ENCODE measurements at regions not wholly inside any gene's neighbourhood (a gene's known extent, or its start where the extent isn't known, plus 50 kb on each side); places are given as distances from the start of the nearest gene placed in this dataset.
"Not testable (repeated sequence)": the region's sequence is repeated elsewhere in the genome, so short reads cannot be mapped to it uniquely, and the experiment has no call there.

GRCh38 chr3:110457508-110457907 lies 614.1 kb upstream of the NECTIN3 start:
- intact Hi-C loops (cut with DNase I, micrococcal nuclease), result no loop called here
- ATAC-seq (no peak), DNase-seq (no peak)

DNA sequence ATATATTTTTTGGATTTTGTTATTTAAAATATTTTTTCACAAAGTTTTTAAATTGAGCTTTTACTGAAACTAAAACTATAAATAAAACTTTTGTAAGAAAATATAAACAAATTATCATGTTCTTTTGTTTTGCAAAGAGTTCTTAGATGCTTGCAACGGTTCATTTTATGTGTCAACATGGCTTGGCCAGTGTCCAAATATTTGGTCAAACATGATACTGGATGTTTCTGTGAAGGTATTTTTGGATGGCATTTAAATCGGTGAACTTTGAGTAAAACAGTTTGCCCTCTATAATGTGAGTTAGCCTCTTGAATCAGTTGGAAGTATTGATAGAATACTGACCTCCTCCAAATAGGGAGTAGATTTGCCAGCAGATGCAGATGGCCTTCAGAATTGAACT lies 612.6 kb upstream of the NECTIN3 start:
- ATAC-seq (no peak), DNase-seq (no peak)
- intact Hi-C loops (cut with DNase I, micrococcal nuclease), result no loop called here

DNA sequence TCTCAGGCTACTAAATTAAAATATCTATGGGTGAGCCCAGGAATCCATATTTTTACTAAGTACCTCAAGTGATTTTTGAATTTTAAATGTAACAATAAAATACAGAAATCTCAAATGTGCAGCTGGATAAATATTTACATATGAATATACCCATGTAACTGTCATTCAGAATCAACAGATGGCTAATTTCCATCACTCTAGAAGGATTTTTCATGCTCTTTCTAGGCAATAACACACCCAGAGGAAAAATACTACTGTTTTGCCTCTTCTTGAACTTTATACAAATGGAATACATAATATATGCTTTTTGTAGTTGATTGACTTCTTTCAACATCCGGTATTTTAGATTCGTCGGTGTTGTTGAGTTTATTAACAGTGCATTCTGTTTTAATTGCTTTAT lies 601.3 kb upstream of the NECTIN3 start:
- DNase-seq (no peak), ATAC-seq (no peak)
- intact Hi-C loops (cut with DNase I, micrococcal nuclease), result no loop called here

DNA sequence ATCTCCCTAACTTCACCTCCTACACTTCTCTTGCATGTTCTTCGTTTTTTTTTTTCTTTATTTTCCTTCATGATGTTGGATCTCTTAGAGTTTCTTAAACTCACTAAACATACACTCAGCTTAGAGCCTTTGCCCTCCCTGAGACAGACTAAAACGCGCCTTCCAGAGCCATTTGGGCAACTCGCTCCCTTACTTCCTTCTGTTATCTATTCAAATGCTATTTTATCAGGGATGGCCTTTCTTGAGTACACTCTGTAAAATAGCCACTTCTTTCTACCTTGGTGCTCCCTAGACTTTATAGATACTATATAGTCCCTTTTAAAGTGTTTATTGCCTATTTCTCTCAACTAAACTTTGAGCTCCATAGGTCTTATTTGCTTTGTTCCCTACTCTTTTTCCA lies 598.2 kb upstream of the NECTIN3 start:
- DNase-seq (peak; percentile 26 to 48), ATAC-seq (peak; percentile 99)
- intact Hi-C loops (cut with DNase I, micrococcal nuclease), result no loop called here

DNA sequence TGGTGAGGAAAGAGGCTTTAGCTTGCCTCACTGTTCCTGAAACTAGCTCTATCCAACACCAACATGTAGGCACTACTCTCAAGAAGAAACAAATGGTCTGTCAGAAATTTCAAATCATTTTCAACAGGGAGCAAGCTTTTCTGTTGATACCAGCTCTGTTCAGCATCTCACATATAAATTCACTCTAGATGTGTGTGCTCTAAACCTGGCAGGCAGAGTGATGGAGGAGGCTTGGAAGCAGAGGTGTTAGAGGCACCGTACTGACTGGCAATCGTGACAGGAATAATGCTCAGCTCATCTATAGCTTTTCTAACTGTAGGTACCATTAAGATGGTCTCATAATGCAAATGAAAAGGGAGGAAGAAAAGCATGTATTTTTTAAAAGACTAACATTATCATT lies 597.2 kb upstream of the NECTIN3 start:
- DNase-seq (no peak), ATAC-seq (no peak)
- intact Hi-C loops (cut with DNase I, micrococcal nuclease), result no loop called here

- ATAC-seq (no peak), DNase-seq (no peak)
- intact Hi-C loops (cut with DNase I, micrococcal nuclease), result no loop called here
Measured at GRCh38 chr3:110478377-110479054, 593.1 kb upstream of the NECTIN3 start.

- DNase-seq (no peak), ATAC-seq (no peak)
- intact Hi-C loops (cut with DNase I, micrococcal nuclease), result no loop called here
Measured at GRCh38 chr3:110479731-110480130, 591.9 kb upstream of the NECTIN3 start.

GRCh38 chr3:110485389-110485788 lies 586.2 kb upstream of the NECTIN3 start:
- DNase-seq (no peak), ATAC-seq (no peak)
- intact Hi-C loops (cut with DNase I, micrococcal nuclease), result no loop called here

GRCh38 chr3:110487840-110488239 lies 583.8 kb upstream of the NECTIN3 start:
- DNase-seq, result no peak
- intact Hi-C loops (cut with DNase I, micrococcal nuclease), result no loop called here
- ATAC-seq, result no peak

DNA sequence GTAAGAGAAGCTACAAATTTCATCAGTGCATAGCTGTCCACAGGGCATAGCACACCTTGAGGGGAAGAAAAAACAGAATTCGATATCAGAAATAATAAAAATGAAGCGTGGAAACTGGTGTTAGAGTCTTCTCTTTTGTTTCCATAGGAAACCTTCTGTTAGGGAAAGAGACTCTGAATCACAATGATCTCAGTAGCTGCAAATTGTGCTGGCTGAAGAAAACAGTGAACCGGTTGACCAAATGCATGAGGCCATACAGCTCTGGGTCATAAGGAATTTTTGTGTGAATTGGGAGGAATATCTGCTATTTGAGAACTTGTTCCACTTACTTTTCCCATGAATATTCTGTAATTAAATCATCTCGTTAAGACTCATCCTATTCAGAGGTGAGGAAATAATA lies 580.2 kb upstream of the NECTIN3 start:
- ATAC-seq, result no peak
- intact Hi-C loops (cut with DNase I, micrococcal nuclease), result no loop called here
- no peak for DNase-seq

GRCh38 chr3:110492876-110493275 lies 578.7 kb upstream of the NECTIN3 start:
- intact Hi-C loops (cut with DNase I, micrococcal nuclease), result no loop called here
- ATAC-seq (no peak), DNase-seq (no peak)

DNA sequence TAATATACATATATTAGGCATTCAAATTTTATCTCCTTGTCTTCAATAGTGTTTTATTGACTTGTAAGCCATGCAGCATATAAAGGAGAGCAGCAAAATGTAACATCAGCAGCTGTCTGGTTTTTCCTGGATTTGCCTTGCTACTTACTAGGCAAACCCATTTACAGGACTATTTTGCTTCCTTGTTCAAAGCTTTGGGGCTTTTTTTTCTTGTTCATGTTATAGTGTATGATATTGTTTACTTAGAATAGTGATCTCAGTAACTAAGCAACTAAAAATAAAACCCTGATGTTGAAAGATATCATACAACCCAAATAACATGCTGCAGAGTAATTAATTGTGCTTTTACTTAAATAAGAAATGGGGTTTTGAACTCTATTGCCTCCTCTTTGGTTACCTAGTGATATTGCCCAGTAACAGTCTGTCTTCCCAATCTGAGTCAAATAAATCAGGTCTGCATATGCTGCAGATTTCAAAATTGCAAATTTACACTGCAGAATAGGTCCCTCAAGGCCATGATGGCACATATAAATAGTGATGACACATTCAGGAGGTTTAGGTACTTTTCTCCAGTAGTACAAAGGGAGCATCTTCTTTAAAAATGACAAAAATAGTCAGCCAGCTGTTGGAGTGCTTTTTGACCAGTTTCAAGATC lies 578.1 kb upstream of the NECTIN3 start:
- intact Hi-C loops (cut with DNase I, micrococcal nuclease), result no loop called here
- DNase-seq (no peak), ATAC-seq (no peak)

- ATAC-seq (no peak), DNase-seq (no peak)
- intact Hi-C loops (cut with DNase I, micrococcal nuclease), result no loop called here
Measured at GRCh38 chr3:110494093-110494490, 577.5 kb upstream of the NECTIN3 start.

- ATAC-seq, result no peak
- intact Hi-C loops (cut with DNase I, micrococcal nuclease), result no loop called here
- DNase-seq, result no peak
Measured at GRCh38 chr3:110494728-110495127, 576.9 kb upstream of the NECTIN3 start.

GRCh38 chr3:110495201-110495927 lies 576.3 kb upstream of the NECTIN3 start:
- DNase-seq, result no peak
- ATAC-seq, result no peak
- intact Hi-C loops (cut with DNase I, micrococcal nuclease), result no loop called here

GRCh38 chr3:110504401-110504800 lies 567.2 kb upstream of the NECTIN3 start:
- intact Hi-C loops (cut with DNase I, micrococcal nuclease), result no loop called here
- ATAC-seq (no peak), DNase-seq (no peak)

DNA sequence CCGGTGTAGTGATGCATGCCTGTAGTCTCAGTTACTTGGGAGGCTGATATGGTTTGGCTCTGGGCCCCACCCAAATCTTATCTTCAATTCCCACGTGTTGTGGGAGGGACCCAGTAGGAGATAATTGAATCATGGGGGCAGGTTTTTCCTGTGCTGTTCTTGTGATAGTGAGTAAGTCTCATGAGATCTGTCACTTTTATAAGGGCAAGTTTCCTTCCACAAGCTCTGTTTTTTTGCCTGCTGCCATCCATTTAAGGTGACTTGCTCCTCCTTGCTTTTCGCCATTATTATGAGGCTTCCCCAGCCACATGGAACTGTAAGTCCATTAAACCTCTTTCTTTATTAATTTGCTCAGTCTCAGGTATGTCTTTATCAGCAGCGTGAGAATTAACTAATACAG lies 566.7 kb upstream of the NECTIN3 start:
- intact Hi-C loops (cut with DNase I, micrococcal nuclease), result no loop called here
- no peak for DNase-seq
- ATAC-seq, result no peak

GRCh38 chr3:110506890-110507289 lies 564.7 kb upstream of the NECTIN3 start:
- intact Hi-C loops (cut with DNase I, micrococcal nuclease), result no loop called here
- ATAC-seq (no peak), DNase-seq (no peak)

- DNase-seq; ATAC-seq; intact Hi-C loops (cut with DNase I, micrococcal nuclease): not testable (repeated sequence)
Measured at GRCh38 chr3:110507570-110507969, 564.0 kb upstream of the NECTIN3 start.

GRCh38 chr3:110512961-110513360 lies 558.7 kb upstream of the NECTIN3 start:
- intact Hi-C loops (cut with DNase I, micrococcal nuclease), result no loop called here
- DNase-seq, result no peak
- ATAC-seq, result no peak
